ENCODE measurements at regions not wholly inside any gene's neighbourhood (a gene's known extent, or its start where the extent isn't known, plus 50 kb on each side); places are given as distances from the start of the nearest gene placed in this dataset.

DNA sequence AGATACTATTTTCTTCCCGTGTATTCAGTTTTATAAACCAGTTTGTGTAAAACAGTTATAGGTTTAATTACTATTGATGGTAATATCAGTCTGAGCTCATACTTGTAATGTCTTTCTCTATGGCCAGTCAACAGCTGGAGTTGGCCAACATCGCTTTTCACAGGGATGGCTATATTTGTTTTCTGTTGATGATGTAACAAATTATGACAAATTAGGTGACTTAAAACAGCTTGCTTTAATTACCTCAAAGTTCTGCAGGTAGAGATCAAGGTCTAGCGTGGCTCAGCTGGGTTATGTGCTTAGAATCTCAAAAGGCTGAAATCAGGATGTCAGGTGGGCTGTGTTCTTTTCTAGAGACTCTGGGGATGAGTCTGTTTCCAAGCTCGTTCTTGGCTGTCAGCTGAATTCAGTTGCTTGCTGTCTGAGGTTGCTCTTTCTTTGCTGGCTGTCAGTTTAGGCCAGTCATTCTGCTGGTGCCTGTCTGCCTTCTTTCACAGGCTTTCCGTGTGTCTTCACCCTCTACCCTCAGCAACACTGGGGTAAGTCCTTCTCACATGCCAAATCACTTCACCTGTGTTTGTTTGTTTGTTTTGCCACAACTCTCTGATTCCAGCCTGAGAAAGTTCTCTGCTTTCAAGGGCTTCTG is 370.2 kb upstream of the E2F7 start:
- DNase-seq (ENCODE audit: low read depth in 4 of 4, low spot score in 2 of 4), result no peak

DNA sequence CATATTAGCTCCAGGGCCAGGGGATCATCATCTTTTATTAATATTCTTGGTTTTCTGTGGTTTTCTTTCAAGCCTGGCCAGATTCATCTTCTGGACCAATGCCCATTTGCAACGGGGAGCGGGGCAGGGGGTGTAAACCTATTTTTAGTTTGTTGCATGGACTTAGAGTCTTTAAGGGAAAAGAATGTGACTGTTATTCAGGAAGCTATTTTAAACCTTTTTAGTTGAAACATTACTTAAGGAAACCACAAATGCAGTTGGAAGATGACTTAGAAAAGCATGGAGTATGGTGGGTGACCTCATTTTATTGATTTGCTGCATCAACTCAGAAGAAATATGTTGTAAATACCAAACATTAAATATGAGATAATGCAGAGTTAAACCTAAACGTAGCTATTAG is 368.4 kb upstream of the E2F7 start:
- no peak for DNase-seq (ENCODE audit: low read depth in 4 of 4, low spot score in 2 of 4)

DNA sequence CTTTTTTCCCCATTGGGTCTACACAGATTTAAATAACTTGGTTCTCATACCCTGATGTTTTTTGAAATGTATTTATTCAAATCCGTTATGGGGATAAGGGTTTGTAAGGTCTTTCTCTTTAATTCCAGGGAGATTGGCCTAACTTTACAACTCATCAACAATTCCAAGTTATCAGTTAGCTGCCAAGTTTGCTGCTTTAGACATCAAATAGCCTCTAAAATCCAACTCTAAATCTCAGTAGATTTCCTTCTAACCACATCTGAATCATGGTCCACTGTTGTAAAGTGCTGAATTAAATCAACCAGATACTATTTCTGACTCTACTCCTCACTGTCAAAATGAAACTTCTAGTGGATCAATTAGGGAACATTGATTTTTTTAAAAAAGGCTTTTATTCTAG is 364.1 kb upstream of the E2F7 start:
- no peak for DNase-seq (ENCODE audit: low read depth in 4 of 4, low spot score in 2 of 4)

DNA sequence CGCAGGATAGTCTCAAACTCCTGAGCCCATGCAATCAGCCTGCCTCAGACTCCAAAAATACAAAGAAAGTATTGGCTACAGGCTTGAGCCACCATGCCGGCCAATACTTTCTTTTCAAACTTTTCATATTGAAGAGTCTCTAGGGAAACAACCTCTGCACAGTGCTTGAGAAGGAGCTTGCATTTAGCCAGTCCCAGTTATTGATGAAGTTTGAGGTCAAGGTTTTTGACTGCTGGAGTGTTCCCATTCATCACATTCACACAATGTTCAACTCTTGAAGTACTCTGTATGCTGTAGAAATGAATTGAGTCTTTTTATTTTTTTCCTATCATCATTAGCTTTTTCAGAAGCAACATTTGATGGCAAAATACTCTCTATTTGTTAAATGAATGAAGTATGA is 355.8 kb upstream of the E2F7 start:
- no peak for DNase-seq (ENCODE audit: low read depth in 4 of 4, low spot score in 2 of 4)

DNA sequence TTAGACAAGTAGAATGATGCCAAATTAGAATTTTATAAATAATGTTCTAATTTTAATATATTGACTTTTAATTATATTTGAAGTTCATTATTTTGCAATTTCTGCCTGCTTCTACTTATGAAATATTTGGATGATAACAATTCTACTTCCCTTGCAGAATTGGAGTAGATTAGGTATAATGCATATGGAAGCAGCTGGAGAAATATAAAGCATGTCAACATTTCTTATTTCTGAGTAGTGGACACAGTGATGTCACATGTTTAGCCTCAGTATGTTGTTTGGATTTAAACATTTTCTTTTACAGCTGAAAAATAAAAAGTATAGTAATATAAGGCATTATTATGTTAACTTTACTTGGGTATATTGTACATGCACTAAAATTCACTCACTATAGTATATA is 344.2 kb upstream of the E2F7 start:
- DNase-seq (ENCODE audit: low read depth in 4 of 4, low spot score in 2 of 4), result no peak

DNA sequence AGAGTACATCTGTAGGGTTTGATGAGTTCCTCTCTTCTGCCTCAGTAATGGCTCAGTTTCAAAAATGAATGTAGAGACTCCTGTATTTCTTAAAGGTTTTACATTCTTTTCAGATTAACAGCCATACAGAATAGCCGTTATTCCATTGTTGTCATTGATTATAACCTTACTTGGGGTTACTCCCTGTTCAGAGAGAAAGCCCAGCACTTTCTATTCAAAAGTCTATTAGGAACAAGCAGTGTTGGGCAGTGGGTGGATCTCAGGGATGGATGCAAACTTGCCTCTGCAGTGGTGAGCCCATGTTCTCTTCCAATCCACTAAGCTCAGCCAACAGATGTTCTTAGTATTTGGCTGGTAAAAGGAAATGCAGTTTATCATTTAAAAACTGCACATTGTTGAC is 342.6 kb upstream of the E2F7 start:
- DNase-seq (ENCODE audit: low read depth in 4 of 4, low spot score in 2 of 4), result no peak

DNA sequence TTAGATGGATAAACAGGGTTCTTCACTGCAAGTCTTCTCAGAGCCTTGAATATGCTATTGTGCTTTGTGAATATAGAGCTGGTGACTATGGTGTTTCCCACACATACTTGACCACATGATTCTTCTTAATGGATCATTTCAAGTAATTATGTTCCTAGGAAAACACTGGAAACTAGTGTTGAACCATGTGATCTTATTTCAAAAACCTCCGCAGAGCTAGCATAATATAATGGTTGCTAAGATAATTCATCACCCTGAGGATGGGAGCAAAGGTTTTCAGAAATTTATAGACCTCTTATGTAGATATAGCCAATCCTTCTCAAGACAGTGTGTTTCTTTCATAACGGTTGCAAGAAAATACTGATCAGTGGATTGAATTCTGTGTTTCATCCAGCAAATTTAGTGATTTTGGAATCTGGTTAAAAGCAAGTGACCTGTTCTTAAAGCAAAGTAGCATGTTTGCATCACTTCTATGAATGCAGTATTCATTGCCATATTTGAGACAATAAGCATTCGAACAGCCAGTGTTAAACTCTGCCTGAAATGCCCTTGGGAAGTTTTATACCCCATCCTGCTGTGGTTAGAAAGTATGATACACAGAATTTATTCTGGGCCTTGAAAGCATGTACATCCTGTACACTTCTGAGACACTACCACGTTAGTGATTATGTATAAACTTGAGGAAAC is 341.0 kb upstream of the E2F7 start:
- DNase-seq (ENCODE audit: low read depth in 4 of 4, low spot score in 2 of 4), result no peak

DNA sequence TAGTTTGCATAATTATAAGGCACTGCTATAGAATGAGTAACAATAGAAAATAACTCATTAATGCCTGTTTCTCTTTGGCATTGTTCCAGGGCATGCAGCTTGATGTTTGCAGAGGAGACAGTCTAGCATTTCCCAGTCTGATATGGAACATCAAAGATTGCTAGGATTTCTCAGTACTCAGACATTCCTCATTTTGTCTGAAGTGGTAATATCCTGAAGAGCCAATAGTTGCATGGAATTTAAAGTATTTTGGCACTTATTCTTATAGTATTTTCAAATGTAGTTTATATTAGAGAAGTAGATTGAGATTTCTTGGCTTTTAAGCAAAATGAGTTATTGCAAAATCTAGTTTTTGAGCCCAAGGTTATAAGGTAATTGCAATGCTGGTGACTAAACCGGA is 337.3 kb upstream of the E2F7 start:
- DNase-seq (ENCODE audit: low read depth in 4 of 4, low spot score in 2 of 4), result no peak

DNA sequence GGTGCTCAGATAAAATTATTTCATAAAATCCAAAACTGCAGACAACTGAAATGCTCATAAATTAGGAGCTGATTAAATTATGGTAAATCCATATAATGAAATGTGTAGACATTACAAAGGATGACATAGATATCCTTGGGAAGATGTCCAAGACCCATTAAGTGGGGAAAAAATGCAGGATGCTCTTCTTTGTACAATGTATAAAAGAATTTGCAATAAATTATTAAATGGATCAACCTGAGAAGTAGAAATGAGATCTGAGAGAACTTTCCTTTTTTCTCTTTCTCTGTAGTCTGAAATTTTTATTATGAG is 336.4 kb upstream of the E2F7 start:
- DNase-seq (ENCODE audit: low read depth in 4 of 4, low spot score in 2 of 4), result no peak

DNA sequence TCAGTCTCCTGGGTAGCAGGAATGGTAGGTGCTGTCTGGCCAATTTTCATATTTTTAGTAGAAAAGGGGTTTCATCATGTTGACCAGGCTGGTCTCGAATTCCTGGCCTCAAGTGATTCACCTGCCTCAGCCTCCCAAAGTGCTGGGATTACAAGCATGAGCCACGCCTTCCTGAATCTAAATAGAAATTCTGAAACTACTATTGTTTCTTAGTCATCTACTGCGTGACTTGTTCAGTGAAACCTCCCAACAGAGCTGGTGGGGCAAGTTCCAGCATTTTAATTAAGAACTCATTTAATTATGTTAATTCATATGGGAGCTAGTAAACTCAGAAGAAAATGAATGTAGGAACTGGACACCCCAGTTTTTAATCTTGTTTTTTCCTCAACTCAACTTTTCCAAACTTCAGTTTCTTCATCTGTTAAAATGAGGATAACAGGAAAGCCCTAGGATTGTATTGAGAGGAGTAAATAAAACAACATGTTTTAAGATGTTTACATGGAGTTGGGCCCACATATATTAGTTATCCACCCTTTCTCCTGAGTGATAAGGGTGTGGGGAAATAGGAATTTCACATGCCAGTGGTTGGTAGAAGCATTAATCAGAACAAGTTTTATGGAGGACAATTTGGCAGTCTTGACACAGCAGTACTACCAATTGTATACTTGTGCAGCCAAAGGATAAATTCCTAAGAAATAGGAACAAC is 335.8 kb upstream of the E2F7 start:
- no peak for DNase-seq (ENCODE audit: low read depth in 4 of 4, low spot score in 2 of 4)

DNA sequence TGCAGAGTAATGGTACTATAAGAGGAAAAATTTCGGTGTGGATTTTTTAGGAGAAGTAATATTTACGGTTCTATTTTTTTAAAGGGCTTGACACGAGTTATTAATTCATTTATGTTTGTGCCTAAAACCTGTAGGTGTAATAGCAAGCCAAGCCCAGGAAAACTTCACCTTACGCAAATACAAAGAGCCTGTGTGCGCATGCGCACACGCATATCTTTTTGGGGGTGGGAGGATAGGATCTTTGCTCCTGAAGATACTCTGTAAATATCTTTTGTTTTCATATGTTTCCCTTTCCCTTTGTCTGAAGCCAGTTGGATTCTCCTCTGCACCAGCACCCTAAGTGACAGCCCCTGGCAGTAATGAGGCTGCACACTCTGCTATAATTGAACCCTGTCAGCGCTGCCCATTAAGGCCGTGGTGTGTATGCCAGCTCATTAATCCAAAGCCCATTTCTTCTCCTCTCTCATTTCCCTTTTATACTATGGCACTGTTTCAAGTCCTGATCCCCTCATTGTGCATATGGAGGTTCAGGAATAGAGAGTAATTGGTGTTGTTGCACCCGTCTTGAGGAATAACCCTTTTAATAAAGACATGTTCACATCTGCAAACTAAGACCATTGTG is 327.2 kb upstream of the E2F7 start:
- no peak for DNase-seq (ENCODE audit: low read depth in 4 of 4, low spot score in 2 of 4)

DNA sequence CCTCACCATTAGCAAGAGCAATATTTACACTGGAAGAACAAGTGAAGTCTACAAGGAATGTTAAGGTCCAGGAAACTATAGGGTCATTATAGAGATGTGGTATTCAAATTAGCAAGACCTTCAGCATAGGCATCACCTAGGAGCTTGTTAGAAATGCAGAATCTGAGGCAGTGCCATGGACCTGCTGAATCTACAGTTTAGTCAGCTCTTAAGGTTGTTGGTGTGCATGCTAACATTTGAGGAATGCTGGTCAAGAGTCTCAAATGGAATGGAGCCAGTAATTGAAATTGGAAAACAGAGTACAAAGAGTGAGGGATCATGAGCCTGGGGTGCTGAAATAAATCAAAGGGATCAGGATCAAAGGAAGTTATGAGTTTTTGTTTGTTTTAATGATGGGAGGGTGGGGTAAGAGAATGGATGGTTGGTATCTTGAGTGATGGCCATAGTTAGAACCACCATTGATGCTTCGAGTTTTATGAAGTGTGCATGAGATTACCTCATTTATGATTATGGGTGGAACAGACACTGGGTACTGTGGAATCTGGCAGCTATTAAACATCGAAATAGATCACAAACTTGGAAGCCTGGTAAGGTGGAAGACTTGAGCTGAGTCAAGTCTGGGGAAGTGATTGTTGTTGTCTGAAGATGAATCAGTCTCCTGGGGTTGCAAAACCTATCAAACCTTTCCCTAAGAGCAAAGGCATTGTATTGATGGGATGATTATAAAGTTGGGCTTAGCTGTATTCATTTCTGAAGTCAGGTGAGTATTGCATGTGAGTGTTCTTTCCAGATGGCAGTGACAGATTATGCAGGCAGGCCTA is 323.3 kb upstream of the E2F7 start:
- DNase-seq (ENCODE audit: low read depth in 4 of 4, low spot score in 2 of 4), result no peak

DNA sequence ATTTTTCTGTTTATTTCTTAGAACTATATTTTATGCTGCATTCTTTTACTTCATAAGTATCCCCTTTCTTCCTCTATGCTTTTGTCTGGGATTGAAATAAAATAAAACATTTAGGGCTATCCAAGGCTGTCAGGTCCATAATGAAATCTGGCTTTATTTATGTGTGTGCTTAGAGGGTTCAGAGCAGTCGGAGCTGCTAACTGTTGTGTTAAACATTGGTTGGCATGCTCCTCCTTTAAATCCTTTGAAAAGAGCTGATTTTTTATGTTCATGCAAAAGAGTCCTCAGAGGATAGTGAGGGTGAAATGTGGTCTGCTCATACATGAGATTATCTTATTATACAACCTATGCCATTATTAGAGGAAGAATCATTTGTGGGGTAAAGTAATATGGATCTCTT is 322.3 kb upstream of the E2F7 start:
- no peak for DNase-seq (ENCODE audit: low read depth in 4 of 4, low spot score in 2 of 4)

DNA sequence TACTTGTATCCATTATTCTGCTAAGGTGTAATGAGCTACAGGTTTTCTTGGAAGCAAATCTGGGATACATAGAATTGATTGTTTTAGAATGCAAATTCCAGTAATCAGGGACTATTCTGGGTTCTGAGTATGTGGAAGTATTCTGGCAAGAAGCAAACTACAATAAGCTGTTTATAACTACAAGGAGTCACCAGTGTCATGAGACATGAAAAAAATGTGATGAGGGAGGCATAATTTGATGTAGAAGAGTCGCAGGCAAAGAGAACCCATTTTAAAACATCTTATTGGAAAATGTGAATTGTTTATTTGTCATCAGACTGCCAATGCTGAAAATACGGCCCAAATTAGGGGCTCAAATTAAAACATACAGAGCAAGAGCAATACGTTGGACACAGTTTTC is 321.8 kb upstream of the E2F7 start:
- no peak for DNase-seq (ENCODE audit: low read depth in 4 of 4, low spot score in 2 of 4)

DNA sequence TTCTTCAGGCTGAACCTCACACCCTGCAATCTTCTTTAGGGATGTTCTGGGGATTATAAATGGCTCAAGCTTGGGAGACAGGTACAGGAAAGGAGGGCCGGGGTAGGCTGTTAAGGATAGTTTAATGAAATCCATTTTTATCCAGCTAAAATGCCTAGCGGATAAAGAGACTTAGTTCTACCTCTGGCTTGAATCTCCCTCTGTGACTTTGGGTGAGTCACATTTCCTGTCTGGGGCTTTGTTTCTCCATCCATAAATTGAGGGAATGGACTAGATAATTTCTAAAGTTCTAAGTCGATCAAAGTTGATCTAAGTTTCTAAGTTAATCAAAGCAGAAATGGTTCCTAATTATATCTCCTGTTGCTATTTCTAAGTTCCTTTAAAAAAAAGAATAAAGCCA is 319.6 kb upstream of the E2F7 start:
- no peak for DNase-seq (ENCODE audit: low read depth in 4 of 4, low spot score in 2 of 4)

DNA sequence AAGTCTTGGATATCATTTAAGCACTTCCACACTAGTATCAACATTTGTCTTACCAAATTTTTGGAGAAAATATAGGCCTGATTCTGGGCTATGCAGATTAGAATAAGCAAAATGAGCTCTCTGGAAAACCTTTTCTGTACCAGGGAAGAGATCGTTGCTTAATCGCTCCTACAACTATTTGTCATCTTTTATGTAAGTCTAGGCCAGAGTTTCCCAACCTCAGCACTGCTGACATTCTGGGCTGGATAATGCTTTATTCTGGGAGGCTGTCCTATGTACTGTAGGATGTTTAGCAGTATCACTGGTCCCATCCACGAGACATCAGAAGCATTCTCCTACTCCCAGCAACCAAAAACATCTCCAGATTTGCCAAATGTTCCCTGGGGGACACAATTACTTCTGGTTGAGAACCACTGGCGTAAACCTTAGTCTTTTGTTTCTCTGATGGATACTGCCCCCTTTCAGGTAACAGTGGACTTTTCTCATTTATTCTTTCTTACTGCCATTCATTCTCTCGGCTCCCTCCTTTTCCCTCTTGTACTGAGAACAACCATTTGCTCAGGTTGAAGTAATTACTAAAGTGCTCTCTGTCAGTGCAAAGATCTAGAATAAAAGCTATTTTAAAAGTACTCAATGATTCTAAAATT is 316.9 kb upstream of the E2F7 start:
- DNase-seq (ENCODE audit: low read depth in 4 of 4, low spot score in 2 of 4), result no peak

DNA sequence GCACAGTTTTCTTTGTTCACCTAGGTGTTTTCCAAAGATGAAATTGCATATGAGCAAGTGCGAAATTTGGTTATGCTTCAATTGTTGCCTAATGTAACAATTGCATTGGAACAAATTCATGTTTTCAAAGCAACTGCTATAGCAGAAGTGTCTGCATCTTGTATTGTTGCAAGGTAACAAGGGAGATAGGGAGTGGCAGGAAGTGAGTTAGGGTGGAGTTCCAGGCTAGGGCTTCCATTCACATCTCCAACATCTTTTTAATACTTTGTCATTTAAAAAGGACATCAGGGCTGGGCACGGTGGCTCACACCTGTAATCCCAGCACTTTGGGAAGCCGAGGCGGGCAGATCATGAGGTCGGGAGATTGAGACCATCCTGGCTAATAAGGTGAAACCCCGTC is 312.3 kb upstream of the E2F7 start:
- DNase-seq (ENCODE audit: low read depth in 4 of 4, low spot score in 2 of 4), result no peak

DNA sequence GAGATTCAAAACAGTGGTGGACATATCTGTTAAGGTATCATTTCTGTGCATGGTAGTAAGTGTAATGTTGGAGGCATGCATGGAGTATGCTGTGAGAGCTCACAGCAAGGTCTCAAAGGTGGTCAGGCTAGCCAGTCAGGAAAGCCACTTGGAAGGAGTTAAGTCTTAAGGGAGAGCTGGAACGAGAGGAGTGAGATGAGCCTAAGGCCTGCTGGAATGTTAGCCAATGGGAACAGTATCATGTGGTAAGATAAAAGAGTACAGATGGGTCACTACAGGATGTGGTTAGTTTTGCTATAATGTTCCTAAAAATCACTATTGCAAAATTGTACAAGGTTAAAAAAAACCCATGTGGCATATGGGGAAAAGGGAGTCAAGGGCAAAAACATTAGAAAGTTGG is 311.7 kb upstream of the E2F7 start:
- no peak for DNase-seq (ENCODE audit: low read depth in 4 of 4, low spot score in 2 of 4)

DNA sequence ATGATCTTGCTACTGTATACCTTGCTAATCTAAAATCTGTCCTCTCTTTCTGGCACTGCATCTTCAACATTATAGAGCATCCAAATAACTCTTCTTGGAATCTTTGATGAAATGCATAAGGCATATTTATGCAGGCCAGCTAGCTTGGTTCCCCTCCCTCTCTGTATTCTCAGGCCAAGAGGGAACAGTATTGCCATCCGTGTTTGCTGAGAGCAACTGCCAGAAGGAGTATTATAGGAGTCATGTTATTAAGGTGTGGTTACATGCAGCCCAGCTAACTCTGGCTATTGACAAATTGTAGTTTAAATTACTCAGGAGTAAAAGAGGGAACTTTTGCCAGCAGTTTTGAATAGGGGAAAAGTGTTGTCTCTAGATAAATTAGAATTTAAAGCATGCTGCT is 309.3 kb upstream of the E2F7 start:
- no peak for DNase-seq (ENCODE audit: low read depth in 4 of 4, low spot score in 2 of 4)

DNA sequence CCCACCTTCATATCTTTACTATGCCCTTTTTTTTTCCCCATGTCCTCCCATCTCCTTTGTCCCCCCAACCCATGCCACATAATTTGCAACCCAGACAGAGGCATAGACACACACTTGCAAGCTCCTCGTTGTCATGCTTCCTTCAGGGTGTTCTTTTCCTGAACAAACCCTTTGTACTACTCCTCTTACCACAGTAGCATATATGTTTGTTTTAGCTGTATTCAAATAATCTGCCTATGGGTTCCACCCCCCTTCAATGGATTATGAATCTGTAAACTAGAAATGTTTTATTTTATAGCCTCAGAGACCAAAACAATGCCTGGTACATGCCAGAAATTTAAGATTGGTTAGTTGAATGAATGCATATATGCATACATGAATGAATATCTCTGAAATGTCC is 307.1 kb upstream of the E2F7 start:
- no peak for DNase-seq (ENCODE audit: low read depth in 4 of 4, low spot score in 2 of 4)

DNA sequence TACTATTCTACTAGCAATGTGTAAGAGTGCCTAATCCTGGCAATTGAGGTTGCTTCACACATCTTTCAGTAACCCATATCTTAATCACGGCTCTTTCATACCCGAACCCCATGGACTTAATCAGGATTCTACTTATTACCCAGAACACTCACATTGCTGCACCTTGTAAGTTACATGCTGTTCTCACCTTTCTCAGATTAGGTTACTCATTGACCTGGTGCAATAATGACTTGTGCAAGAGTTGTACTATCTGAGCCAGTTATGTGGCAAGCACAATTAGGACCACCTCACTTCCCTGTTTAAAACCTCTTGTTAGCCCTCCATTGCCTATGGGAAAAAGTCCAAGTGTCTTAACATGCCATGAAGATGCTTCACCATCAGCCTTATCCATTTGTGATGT is 306.7 kb upstream of the E2F7 start:
- no peak for DNase-seq (ENCODE audit: low read depth in 4 of 4, low spot score in 2 of 4)

Data from left renal cortex interstitium (tissue), 4 donors.